A172 (cell line): ENCODE measurements at regions not wholly inside any gene's neighbourhood (a gene's known extent, or its start where the extent isn't known, plus 50 kb on each side); places are given as distances from the start of the nearest gene placed in this dataset.
"Not testable (repeated sequence)": the region's sequence is repeated elsewhere in the genome, so short reads cannot be mapped to it uniquely, and the experiment has no call there.

Experiments used
- DNase-seq: peaks from one replicate; pipeline ENCODE4 v3.0.0-alpha.2; 2015; ENCODE audit warnings: low spot score

- DNase-seq: no peak
These were observed 176.7 kb downstream of the PRELID2 start for GRCh38 chr5:145658435-145658834.

GRCh38 chr5:145652700-145653099, 182.4 kb downstream of the PRELID2 start:
- DNase-seq: not testable (repeated sequence)

- DNase-seq: not testable (repeated sequence)
These were observed 188.0 kb downstream of the PRELID2 start for GRCh38 chr5:145647137-145647536.

- not testable (repeated sequence) for DNase-seq
These were observed 191.9 kb downstream of the PRELID2 start for GRCh38 chr5:145643214-145643613.

GRCh38 chr5:145637396-145637795, 197.7 kb downstream of the PRELID2 start:
- no peak for DNase-seq

GRCh38 chr5:145636371-145636770, 198.8 kb downstream of the PRELID2 start:
- no peak for DNase-seq

GRCh38 chr5:145633474-145633873, 201.7 kb downstream of the PRELID2 start:
- DNase-seq: no peak

- DNase-seq: no peak
These were observed 202.4 kb downstream of the PRELID2 start for GRCh38 chr5:145632701-145633100.

GRCh38 chr5:145629047-145629446, 206.1 kb downstream of the PRELID2 start:
- peak; percentile 21 for DNase-seq

GRCh38 chr5:145628525-145628924, 206.6 kb downstream of the PRELID2 start:
- no peak for DNase-seq

- DNase-seq: no peak
These were observed 215.3 kb downstream of the PRELID2 start for GRCh38 chr5:145619806-145620310.

- DNase-seq: not testable (repeated sequence)
These were observed 218.4 kb downstream of the PRELID2 start for GRCh38 chr5:145616739-145617138.

- no peak for DNase-seq
These were observed 236.2 kb downstream of the PRELID2 start for GRCh38 chr5:145598983-145599382.

- no peak for DNase-seq
These were observed 237.0 kb downstream of the PRELID2 start for GRCh38 chr5:145598184-145598583.

- no peak for DNase-seq
These were observed 243.6 kb downstream of the PRELID2 start for GRCh38 chr5:145591578-145591977.

- DNase-seq: no peak
These were observed 246.1 kb downstream of the PRELID2 start for GRCh38 chr5:145589063-145589462.

GRCh38 chr5:145588558-145588957, 246.6 kb downstream of the PRELID2 start:
- DNase-seq: no peak

GRCh38 chr5:145588113-145588512, 247.0 kb downstream of the PRELID2 start:
- DNase-seq: peak; percentile 10

- peak; percentile 89 for DNase-seq
These were observed 247.4 kb downstream of the PRELID2 start for GRCh38 chr5:145587710-145588109.

GRCh38 chr5:145587308-145587672, 247.9 kb downstream of the PRELID2 start:
- no peak for DNase-seq

GRCh38 chr5:145586661-145587307, 248.4 kb downstream of the PRELID2 start:
- DNase-seq: no peak

GRCh38 chr5:145585443-145586148, 249.5 kb downstream of the PRELID2 start:
- DNase-seq: no peak

- DNase-seq: no peak
These were observed 255.8 kb downstream of the PRELID2 start for GRCh38 chr5:145579301-145579700.
